GM12865 (cell line): ENCODE measurements at regions not wholly inside any gene's neighbourhood (a gene's known extent, or its start where the extent isn't known, plus 50 kb on each side); places are given as distances from the start of the nearest gene placed in this dataset.
"Not testable (repeated sequence)": the region's sequence is repeated elsewhere in the genome, so short reads cannot be mapped to it uniquely, and the experiment has no call there.

ENCODE experiments used
- DNase-seq: peaks from one replicate; pipeline ENCODE4 v3.0.0; 2010; ENCODE audit warnings: low read depth
- H3K4me3 ChIP-seq: 2 replicates; pipeline ENCODE4 v1.5.1; 2011; ENCODE audit warnings: mild to moderate bottlenecking, low read depth, low read length, control low read depth
- TF ChIP-seq, protein P1 (sequence below): IDR thresholded peaks from 2 replicates; pipeline ENCODE4 v1.5.1; 2011; ENCODE audit warnings: low read length, control low read depth, low read depth, inconsistent platforms; ENCODE audit not compliant: insufficient read depth; ENCODE audit errors: missing control alignments

DNA sequence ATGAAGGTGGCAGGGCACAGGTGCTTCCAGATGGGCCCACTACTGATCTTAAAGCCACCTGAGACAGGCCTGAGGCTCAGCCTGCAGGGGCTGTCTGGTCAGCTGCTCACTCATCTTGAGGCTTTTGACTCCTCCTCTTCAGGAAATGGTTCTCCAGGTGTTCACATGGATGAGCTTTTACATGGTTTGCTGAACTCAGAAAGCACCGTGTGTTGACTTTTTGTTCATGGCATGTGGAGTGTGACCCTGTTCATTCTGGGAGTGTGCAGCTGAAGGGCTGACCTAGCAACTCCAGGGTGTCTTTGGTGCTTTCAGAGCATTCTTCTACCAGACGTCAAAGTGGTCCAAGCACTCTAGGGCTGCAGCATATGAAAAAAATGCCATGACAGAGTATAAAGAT, 111.1 kb downstream of the CCNG2 start:
- no peak for DNase-seq
- no peak overlapping the region for H3K4me3 ChIP-seq
- TF ChIP-seq, protein P1, sequence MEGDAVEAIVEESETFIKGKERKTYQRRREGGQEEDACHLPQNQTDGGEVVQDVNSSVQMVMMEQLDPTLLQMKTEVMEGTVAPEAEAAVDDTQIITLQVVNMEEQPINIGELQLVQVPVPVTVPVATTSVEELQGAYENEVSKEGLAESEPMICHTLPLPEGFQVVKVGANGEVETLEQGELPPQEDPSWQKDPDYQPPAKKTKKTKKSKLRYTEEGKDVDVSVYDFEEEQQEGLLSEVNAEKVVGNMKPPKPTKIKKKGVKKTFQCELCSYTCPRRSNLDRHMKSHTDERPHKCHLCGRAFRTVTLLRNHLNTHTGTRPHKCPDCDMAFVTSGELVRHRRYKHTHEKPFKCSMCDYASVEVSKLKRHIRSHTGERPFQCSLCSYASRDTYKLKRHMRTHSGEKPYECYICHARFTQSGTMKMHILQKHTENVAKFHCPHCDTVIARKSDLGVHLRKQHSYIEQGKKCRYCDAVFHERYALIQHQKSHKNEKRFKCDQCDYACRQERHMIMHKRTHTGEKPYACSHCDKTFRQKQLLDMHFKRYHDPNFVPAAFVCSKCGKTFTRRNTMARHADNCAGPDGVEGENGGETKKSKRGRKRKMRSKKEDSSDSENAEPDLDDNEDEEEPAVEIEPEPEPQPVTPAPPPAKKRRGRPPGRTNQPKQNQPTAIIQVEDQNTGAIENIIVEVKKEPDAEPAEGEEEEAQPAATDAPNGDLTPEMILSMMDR, result no peak

DNA sequence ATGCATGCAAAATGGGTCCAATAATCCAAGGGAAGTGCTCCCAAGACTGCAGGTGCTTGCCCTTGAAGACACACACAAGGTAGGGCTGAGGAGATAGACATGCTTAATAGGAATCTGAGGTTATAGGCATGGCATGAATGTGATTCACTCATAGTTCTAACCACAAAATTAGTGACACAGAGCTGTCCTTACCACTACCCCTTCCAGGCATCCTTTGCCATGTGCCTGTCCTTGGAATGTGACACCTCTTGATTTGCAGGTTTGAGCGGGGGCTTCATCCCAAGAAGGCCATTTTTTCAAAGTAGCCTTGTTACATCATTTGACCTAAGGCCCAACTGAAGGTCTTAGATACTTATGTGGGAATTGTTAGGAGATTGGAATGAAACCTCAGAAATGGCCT, 112.5 kb downstream of the CCNG2 start:
- DNase-seq, result no peak
- TF ChIP-seq, protein P1, result no peak
- H3K4me3 ChIP-seq, result no peak overlapping the region

DNA sequence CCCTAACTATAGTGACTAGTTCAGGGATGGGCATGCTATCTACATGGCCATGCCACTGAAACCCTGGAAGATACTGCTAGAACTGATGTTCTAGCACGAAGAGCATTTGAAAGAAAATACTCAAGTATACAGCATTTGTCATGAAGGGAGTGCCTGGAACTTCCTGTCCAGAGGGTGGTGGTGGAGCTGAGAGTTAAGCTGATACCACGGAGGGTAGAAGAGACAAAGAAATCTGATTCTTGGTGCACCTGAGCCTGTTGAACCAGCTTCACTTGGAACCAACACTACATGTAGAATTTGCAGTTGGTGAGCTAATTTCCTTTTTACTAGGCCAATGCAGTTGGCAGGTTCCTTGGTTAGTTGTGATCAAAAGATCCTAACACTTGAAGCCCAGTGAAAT, 116.4 kb downstream of the CCNG2 start:
- TF ChIP-seq, protein P1, result no peak
- DNase-seq, result no peak
- no peak overlapping the region for H3K4me3 ChIP-seq

DNA sequence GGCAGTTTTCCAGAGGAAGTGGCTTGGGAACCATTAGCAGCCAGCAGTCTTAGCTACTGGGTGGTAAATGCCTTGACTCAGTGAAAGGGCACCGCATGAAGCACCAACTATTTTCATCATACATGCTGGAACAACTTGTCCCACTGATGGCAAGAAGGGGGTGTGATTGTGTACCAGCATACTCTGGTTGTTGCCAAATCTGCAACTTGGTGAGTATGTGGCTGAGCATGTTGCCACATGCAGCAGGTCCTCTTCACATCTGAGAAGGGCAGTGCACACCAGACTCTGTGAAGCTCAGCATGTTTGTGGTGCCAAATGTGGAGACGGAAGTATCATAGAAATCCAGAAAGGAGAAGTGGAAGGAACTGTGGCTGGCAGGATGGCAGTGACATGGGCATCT, 122.1 kb downstream of the CCNG2 start:
- not testable (repeated sequence) for H3K4me3 ChIP-seq, DNase-seq

DNA sequence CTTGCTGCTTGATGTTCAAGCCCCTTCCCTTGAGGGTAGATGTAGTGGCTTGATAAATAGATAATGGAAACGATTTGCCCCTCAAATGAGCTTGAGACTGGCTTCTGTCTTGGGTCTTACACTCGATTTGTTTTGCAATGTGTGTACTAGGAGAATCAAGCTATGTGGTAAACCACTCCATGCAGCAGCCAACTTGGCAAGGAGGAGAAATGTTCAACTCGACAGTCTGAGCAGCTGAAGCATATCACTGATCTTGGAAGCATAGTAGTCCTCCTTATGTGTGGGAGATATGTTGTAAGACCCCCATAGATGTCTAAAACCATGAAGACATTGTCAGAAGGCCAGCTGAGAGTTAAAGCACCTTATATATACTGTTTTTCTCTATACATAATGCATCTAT, 125.3 kb downstream of the CCNG2 start:
- TF ChIP-seq, protein P1, result no peak
- no peak overlapping the region for H3K4me3 ChIP-seq
- no peak for DNase-seq

DNA sequence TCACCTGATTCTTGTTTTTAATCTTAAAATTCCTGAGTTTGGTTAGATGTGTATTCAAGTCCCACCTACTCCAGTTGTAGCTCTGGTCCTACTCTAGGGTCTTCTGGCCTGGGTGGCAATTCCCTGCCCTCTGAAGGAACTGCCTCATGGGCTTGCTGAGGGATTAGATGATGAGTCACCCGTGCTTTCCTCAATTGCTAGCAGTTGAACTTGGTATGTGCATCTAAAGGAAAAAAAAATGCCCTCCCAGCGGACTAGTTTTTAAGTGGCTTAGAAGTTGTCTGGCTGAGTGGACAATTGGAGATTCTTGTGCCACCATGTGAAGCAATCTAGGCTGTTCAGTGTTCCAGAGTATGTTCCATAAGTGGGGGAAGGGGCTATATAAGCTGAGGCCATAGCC, 127.0 kb downstream of the CCNG2 start:
- TF ChIP-seq, protein P1, result no peak
- DNase-seq, result no peak
- H3K4me3 ChIP-seq, result no peak overlapping the region

DNA sequence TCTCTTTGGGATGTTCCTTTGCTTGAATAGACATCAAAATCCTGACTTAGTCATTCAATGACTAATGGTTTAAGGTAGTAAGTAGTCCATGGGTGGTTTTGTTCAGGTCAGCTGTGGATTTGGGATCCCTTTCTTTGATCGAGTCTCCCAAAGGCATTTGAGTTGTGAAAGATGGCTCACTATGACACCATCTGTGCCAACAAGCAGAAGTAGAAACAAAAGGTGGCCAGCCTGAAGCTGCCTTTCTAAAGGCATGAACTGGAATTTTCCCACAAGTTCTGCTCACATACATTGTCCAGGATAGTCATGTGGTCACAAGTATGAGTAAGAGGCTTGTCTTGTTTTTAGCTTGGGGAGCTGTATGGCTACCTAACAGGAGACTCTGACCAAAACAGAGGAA, 129.9 kb downstream of the CCNG2 start:
- no peak for DNase-seq
- TF ChIP-seq, protein P1, result no peak
- H3K4me3 ChIP-seq, result no peak overlapping the region

DNA sequence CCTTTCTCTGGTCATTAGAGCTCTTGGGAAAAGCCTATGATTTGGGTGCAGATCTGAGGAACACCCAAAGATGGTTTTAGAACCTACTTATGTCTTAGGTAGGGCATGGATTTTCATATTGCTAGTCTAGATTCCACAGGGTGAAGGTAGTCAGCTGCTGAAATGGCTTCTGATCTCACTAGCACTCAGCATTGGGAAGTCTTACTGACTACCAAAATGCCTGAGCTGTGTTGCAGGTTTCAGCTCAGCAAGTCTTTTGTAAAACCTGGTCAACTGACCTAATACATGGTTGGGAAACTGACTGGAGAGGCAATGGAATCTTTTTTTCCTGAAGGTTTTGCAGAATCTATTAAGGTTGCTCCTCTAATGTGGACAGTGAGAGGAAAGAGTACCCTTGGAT, 136.4 kb downstream of the CCNG2 start:
- TF ChIP-seq, protein P1, result no peak
- no peak overlapping the region for H3K4me3 ChIP-seq
- DNase-seq, result no peak

DNA sequence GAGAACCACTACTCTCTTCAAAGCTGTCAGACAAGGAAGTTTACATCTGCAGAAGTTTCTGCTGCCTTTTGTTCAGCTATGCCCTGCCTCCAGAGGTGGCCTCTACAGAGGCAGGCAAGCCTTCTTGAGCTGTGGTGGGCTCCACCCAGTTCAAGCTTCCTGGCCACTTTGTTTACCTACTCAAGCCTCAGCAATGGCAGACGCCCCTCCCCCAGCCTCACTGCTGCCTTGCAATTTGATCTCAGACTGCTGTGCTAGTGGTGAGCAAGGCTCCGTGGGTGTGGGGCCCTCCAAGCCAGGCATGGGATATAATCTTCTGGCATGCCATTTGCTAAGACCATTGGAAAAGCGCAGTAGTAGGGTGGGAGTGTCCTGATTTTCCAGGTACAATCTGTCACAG, 144.0 kb downstream of the CCNG2 start:
- DNase-seq, H3K4me3 ChIP-seq: not testable (repeated sequence)
